CD14-positive monocyte (primary cell): ENCODE measurements at regions not wholly inside any gene's neighbourhood (a gene's known extent, or its start where the extent isn't known, plus 50 kb on each side); places are given as distances from the start of the nearest gene placed in this dataset.

ENCODE experiments used
- DNase-seq, 3 donors: peaks; one replicate each; pipeline ENCODE4 v3.0.0-alpha.2; 2011 to 2022
- H2AFZ ChIP-seq: 2 replicates; pipeline ENCODE4 v1.6.0; 2012; ENCODE audit warnings: mild to moderate bottlenecking, low read depth, low read length, inconsistent platforms; ENCODE audit not compliant: insufficient read depth, poor library complexity, severe bottlenecking
- H3K27ac ChIP-seq, 2 donors: 1 replicate in 1 of 2; 2 replicates in 1 of 2; pipeline ENCODE4 v1.5.1; 2012 to 2013; ENCODE audit warnings: low read length in 2 of 2, control low read depth in 1 of 2, inconsistent platforms in 1 of 2, low read depth in 1 of 2, mild to moderate bottlenecking in 1 of 2
- H3K27me3 ChIP-seq, 2 donors: one replicate each; pipeline versions ENCODE4 v1.6.0 to v1.6.1; 2011 to 2013; ENCODE audit warnings: low read length in 2 of 2; ENCODE audit not compliant: control insufficient read depth in 2 of 2, insufficient read depth in 2 of 2
- H3K36me3 ChIP-seq, 2 donors: replicated peaks in 1 of 2; 1 replicate in 1 of 2; 2 replicates in 1 of 2; pipeline versions ENCODE4 v1.5.1 to v1.6.1; 2012 to 2013; ENCODE audit warnings: low read length in 2 of 2, control low read depth in 1 of 2, inconsistent platforms in 1 of 2, mild to moderate bottlenecking in 1 of 2; ENCODE audit not compliant: insufficient read depth in 2 of 2, control insufficient read depth in 1 of 2
- H3K4me1 ChIP-seq, 2 donors: 1 replicate in 1 of 2; 2 replicates in 1 of 2; pipeline versions ENCODE4 v1.5.1 to v1.6.1; 2012 to 2013; ENCODE audit warnings: low read length in 2 of 2, control low read depth in 1 of 2, inconsistent platforms in 1 of 2, mild to moderate bottlenecking in 1 of 2, moderate library complexity in 1 of 2; ENCODE audit not compliant: insufficient read depth in 2 of 2, control insufficient read depth in 1 of 2
- H3K4me2 ChIP-seq: replicated peaks from 2 replicates; pipeline ENCODE3; 2012; ENCODE audit warnings: low read length, moderate library complexity, mild to moderate bottlenecking; ENCODE audit not compliant: poor library complexity, severe bottlenecking; ENCODE audit errors: extremely low read depth
- H3K4me3 ChIP-seq, 3 experiments: fragments of 200-600 bp in 1 of 3; sonication (generic) in 1 of 3; replicated peaks in 1 of 3; 1 replicate in 2 of 3; 2 replicates in 1 of 3; pipeline ENCODE4 v1.5.1; 2011 to 2013; ENCODE audit warnings: low read length in 3 of 3, mild to moderate bottlenecking in 3 of 3, control low read depth in 2 of 3, low read depth in 2 of 3, inconsistent platforms in 1 of 3, moderate library complexity in 1 of 3
- H3K79me2 ChIP-seq: 2 replicates; pipeline ENCODE4 v1.6.0; 2012; ENCODE audit warnings: mild to moderate bottlenecking, control low read depth, inconsistent platforms, low read length, moderate library complexity; ENCODE audit not compliant: insufficient read depth
- H3K9ac ChIP-seq: 2 replicates; pipeline ENCODE4 v1.6.0; 2017; ENCODE audit warnings: low read length, mild to moderate bottlenecking; ENCODE audit not compliant: insufficient read depth, poor library complexity, severe bottlenecking
- H3K9me3 ChIP-seq, 2 donors: replicated peaks in 1 of 2; 1 replicate in 1 of 2; 2 replicates in 1 of 2; pipeline versions ENCODE4 v1.5.1 to v1.6.1; 2012 to 2013; ENCODE audit warnings: low read length in 2 of 2, control low read depth in 1 of 2; ENCODE audit not compliant: control insufficient read depth in 1 of 2, insufficient read depth in 1 of 2
- H4K20me1 ChIP-seq: 2 replicates; pipeline ENCODE4 v1.6.0; 2012; ENCODE audit warnings: mild to moderate bottlenecking, low read length, control low read depth, moderate library complexity; ENCODE audit not compliant: insufficient read depth
- H3K27ac Mint-ChIP-seq, 7 donors: one replicate each; pipeline ENCODE4 v1.8.0; 2020; ENCODE audit warnings: mild to moderate bottlenecking in 7 of 7, mixed read lengths in 7 of 7, moderate library complexity in 6 of 7, inconsistent platforms in 2 of 7
- H3K27me3 Mint-ChIP-seq, 3 donors: one replicate each; pipeline ENCODE4 v1.8.0; 2021 to 2022; ENCODE audit warnings: low read depth in 3 of 3, mild to moderate bottlenecking in 3 of 3, mixed read lengths in 3 of 3, moderate library complexity in 3 of 3, inconsistent platforms in 1 of 3
- H3K36me3 Mint-ChIP-seq, 2 donors: one replicate each; pipeline ENCODE4 v1.8.0; 2020; ENCODE audit warnings: mixed read lengths in 2 of 2, inconsistent platforms in 1 of 2, mild to moderate bottlenecking in 1 of 2
- H3K4me1 Mint-ChIP-seq: one replicate; pipeline ENCODE4 v1.8.0; 2020; ENCODE audit warnings: mild to moderate bottlenecking, mixed read lengths
- H3K4me3 Mint-ChIP-seq, 2 donors: one replicate each; pipeline ENCODE4 v1.8.0; 2020; ENCODE audit warnings: mild to moderate bottlenecking in 2 of 2, mixed read lengths in 2 of 2, moderate library complexity in 1 of 2
- H3K9me3 Mint-ChIP-seq, 7 donors: one replicate each; pipeline ENCODE4 v1.8.0; 2020 to 2022; ENCODE audit warnings: mixed read lengths in 7 of 7, mild to moderate bottlenecking in 6 of 7, moderate library complexity in 6 of 7, inconsistent platforms in 2 of 7
- WGBS: methylation state at CpG from one replicate; pipeline ENCODE4 v1.1.5; 2013; ENCODE audit warnings: missing lambda C conversion rate; ENCODE audit not compliant: insufficient coverage; 5-methylcytosine and 5-hydroxymethylcytosine counted together
- intact Hi-C, 2 donors: fragments of 100-400 bp; cut with micrococcal nuclease; formaldehyde crosslinking; loops; one replicate each; pipeline versions ENCODE4 v1.15.0 to v1.15.1; 2023
- TF ChIP-seq, protein P1 (sequence below): fragments of 200-600 bp; IDR thresholded peaks from one replicate; pipeline ENCODE4 v1.8.0; 2022; ENCODE audit warnings: antibody characterized with exemption, mild to moderate bottlenecking

DNA sequence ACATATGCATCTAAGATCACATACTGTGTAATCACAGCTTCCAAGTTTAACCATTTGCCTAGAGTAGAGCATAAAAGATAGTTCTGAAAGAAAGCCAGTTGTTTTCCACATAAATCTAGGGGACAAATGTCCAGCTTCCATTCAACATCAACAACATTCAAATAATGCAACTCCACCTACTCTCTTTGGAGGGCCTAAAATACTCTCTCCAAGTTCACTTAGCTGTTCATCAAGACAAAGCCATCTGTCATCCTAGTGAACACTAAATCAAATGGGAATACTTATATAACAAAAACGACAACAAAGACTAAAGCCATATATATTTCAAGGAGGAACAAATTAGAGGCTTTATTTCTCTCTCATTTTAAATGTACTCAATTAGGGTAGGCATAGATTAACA lies 221.5 kb upstream of the CDH2 start:
- Mint-ChIP-seq H3K27ac (no peak overlapping the region), H3K36me3 (no peaks in the 10 kb centered on the region), H3K9me3 (peaks cover 0 to 5% (median 5%) of the 10 kb centered on the region in 7 donors), H3K4me3 (no peak overlapping the region), H3K27me3 (peaks cover 0 to 2% (median 1%) of the 10 kb centered on the region in 3 donors), H3K4me1 (no peaks in the 10 kb centered on the region)
- Histone ChIP-seq H3K79me2 (no peaks in the 10 kb centered on the region), H4K20me1 (no peaks in the 10 kb centered on the region), H3K36me3 (no peaks in the 10 kb centered on the region), H3K9ac (no peak overlapping the region), H3K27me3 (no peaks in the 10 kb centered on the region), H2AFZ (no peak overlapping the region), H3K4me2 (no peak overlapping the region), H3K27ac (no peak overlapping the region), H3K9me3 (peaks cover 0 to 4% of the 10 kb centered on the region in 2 donors), H3K4me1 (no peaks in the 10 kb centered on the region), H3K4me3 (no peak overlapping the region)
- no CpG with 5 or more reads among the region's 1 CpG for WGBS
- DNase-seq, result no peak
- intact Hi-C loops, result no loop called here
- TF ChIP-seq, protein P1, sequence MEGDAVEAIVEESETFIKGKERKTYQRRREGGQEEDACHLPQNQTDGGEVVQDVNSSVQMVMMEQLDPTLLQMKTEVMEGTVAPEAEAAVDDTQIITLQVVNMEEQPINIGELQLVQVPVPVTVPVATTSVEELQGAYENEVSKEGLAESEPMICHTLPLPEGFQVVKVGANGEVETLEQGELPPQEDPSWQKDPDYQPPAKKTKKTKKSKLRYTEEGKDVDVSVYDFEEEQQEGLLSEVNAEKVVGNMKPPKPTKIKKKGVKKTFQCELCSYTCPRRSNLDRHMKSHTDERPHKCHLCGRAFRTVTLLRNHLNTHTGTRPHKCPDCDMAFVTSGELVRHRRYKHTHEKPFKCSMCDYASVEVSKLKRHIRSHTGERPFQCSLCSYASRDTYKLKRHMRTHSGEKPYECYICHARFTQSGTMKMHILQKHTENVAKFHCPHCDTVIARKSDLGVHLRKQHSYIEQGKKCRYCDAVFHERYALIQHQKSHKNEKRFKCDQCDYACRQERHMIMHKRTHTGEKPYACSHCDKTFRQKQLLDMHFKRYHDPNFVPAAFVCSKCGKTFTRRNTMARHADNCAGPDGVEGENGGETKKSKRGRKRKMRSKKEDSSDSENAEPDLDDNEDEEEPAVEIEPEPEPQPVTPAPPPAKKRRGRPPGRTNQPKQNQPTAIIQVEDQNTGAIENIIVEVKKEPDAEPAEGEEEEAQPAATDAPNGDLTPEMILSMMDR, result no peak

GRCh38 chr18:28390022-28390421 lies 213.1 kb upstream of the CDH2 start:
- no peak overlapping the region for H3K9ac ChIP-seq
- TF ChIP-seq, protein P1, result no peak
- peaks cover 0 to 2% (median 0%) of the 10 kb centered on the region in 3 donors for H3K27me3 Mint-ChIP-seq
- H3K4me1 Mint-ChIP-seq, result no peaks in the 10 kb centered on the region
- DNase-seq, result no peak
- no peak overlapping the region for H3K4me2 ChIP-seq
- H3K4me1 ChIP-seq, result no peaks in the 10 kb centered on the region
- H3K4me3 ChIP-seq, result no peak overlapping the region
- H3K36me3 ChIP-seq, result no peaks in the 10 kb centered on the region
- no peaks in the 10 kb centered on the region for H3K27me3 ChIP-seq
- no peak overlapping the region for H3K27ac ChIP-seq
- no peaks in the 10 kb centered on the region for H4K20me1 ChIP-seq
- no peak overlapping the region for H2AFZ ChIP-seq
- no peaks in the 10 kb centered on the region for H3K36me3 Mint-ChIP-seq
- intact Hi-C loops, result no loop called here
- H3K9me3 Mint-ChIP-seq, result peaks cover 6 to 28% (median 20%) of the 10 kb centered on the region in 7 donors
- no peak overlapping the region for H3K4me3 Mint-ChIP-seq
- H3K9me3 ChIP-seq, result peaks cover 17 to 18% of the 10 kb centered on the region in 2 donors
- no peaks in the 10 kb centered on the region for H3K79me2 ChIP-seq
- no peak overlapping the region for H3K27ac Mint-ChIP-seq
